GM19397 (cell line): ENCODE measurements at regions not wholly inside any gene's neighbourhood (a gene's known extent, or its start where the extent isn't known, plus 50 kb on each side); places are given as distances from the start of the nearest gene placed in this dataset.

Experiments
- ATAC-seq: cut with Tn5 transposase; IDR thresholded peaks from one replicate; pipeline ENCODE4 v1.9.1; 2021; ENCODE audit warnings: mild to moderate bottlenecking, moderate library complexity; ENCODE audit not compliant: unreplicated experiment

DNA sequence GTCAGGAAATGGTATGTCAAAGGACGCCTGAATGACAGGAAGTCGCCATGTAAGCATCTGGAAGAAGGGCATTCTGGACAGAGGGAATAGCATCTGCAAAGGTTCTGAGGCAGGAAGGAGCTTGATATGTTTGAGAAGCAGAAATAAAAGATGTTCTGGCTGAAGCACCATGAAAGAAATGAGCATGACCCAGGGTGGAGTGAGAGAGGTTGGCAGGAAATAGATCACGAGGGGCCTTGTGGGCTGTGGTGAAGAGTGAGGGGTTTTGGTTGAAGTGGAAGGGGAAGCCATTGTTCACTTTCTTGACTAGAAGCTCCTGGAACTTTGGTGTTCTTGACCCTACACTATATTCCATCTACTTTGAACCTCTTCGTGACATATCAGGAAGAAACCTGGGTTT is 99.4 kb upstream of the PARP11 start:
- no peak for ATAC-seq

DNA sequence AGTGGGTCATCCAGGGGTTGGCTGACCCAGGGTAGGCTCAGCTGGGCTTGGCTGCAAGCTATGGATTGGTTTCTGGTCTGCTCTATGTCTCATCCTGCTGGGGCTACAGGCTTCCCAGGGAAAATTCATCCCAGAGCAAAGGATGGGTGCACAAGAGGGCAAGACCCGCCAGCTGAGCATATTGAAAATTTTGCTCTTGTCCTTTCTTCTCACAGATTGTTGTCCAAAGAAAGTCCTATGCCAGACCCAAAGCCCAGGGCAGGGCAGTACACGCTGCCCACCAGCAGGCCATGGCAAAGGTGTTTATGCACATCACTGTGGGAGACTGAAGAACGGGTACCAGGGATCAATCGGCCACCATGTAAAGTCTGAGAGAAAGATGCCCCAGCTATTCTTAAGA is 95.3 kb upstream of the PARP11 start:
- ATAC-seq, result no peak

DNA sequence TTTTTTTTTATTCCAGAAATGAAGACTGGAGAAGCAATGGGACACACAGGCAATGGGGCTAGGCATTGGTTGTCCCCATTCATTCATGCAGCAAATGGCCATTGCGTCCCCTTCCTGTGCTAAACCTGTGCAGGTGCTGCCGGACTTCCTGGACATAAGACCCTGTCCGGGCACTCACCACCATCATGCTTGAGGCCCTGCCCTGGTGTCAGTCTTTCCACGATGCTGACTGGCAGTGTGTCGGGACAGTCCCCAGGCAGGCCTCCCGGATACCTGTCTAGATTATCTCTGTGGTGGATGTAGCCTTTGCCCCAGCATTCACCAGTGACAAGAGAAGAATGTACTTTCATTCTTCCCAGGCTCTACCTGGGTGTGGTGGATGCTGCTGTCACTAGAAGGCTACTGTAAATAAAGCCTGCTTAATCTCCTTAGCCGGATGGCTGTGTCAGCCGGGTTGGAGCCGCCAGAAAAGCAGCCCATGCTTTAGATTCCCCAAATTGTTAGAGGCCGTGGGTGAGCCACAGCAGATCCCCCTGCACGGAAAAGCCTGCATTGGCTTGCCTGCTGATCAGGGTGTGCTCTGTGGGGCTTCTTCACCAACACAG is 94.5 kb upstream of the PARP11 start:
- no peak for ATAC-seq

DNA sequence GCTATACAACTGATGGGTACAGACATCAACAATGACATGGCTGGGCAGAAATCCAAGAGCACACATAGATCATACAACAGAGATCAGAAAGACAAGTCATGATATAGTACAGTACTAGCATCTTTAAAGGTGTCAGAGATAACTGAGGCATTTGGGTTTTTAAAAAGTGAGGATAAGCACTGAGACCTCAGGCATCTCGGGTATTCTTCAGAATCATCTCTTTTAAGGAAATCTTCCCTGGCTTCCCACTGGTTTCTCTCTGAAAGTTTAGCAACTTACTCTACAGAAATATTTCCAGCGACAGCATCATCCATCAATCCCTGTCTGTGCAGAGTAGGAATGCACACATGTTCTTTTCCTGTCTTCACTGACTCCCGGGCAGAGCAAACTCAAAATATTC is 93.2 kb upstream of the PARP11 start:
- no peak for ATAC-seq

DNA sequence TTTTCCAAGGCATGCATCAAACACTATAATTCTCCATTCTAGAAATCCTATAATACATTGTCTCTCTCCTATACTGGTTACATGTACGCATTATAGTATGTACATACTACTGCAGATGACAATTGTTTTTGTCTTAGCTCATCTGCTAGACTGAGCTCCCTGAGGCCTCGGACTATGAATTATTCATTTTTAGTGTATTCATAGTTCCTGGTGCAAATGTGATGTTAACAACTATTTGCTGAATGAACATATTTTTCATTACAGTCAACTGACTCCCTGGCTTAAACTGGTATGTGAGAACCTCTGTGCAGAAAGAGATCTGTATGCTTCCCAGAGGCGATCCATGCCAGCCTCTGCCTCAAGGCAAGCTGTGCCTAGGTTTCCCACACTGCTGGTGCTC is 91.8 kb upstream of the PARP11 start:
- ATAC-seq, result no peak

DNA sequence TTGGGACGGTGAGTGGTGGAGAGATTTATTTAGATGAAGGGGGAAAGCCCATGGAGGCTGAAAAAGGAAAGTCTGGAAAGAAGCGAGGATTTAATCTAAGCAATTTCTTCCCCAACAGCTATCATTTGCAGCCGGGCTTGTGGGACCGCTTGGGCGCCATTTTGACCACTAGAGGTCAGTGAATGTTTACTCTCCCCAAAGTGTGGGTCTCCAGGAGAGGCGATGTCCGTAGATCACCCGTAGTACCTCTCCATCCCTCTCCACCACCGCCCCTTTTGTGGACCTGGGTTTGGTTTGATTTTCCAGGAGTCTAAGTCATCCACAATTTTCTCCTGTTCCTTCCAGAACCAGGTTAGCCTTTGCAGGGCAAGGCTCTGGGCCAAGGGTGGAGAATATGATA is 91.2 kb upstream of the PARP11 start:
- no peak for ATAC-seq

DNA sequence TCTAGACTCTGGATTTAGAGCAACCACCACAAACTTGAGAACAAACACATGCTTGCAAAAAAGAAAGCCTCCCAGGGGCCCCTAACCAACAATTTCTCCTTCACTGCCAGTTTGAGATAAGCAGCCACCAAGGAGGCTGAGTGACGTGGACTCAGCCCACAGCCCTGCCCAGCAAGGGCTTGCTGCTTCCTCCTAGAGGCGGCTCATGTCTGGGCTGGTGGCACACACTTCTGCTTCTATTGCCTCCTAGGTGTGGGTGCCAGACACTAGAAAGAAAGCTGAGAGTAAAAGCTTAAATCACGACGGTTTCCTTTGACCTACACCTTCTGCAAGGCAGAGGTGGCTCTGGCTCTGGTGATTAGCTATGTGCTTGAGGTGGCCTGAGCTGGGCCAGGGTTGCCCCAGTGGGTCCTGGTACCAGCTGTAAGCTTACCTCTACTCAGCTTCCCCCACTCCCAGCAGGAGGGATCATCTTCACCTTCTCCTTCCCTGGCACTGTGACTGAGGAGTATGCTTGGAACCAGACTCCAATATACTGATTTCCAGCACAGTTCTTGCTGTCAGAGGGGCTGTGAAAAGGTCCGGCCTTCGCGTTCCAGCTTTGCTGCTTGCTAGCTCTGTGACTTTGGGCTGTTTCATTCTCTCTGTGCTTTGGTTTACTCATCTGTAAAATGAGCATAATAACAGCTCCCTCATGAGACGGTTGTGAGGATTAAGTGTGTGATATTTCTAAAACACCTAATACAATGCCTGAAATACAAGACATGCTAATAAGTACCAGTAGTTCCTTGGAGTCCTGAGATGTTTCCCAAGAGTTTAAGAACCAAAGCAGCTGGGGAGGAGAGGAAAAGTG is 89.7 kb upstream of the PARP11 start:
- no peak for ATAC-seq

DNA sequence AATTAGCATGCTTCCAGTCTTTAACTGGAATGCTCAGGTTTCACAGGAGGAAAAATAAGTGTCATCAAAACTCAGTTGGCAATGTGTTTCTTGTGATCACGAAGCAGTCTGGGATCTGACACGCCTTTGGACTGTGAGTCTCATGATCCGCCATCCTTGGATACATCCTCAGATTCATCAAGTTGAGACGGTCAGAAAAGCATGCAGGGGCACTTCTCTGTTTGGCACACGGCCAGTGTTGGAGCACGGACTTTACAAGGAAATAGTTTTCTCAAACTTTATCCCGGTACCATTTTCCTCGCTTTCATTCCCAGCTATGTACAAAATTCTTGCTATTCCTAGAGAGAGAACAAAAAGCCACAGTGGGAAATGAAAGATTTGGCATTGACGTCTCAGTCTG is 88.4 kb upstream of the PARP11 start:
- no peak for ATAC-seq

DNA sequence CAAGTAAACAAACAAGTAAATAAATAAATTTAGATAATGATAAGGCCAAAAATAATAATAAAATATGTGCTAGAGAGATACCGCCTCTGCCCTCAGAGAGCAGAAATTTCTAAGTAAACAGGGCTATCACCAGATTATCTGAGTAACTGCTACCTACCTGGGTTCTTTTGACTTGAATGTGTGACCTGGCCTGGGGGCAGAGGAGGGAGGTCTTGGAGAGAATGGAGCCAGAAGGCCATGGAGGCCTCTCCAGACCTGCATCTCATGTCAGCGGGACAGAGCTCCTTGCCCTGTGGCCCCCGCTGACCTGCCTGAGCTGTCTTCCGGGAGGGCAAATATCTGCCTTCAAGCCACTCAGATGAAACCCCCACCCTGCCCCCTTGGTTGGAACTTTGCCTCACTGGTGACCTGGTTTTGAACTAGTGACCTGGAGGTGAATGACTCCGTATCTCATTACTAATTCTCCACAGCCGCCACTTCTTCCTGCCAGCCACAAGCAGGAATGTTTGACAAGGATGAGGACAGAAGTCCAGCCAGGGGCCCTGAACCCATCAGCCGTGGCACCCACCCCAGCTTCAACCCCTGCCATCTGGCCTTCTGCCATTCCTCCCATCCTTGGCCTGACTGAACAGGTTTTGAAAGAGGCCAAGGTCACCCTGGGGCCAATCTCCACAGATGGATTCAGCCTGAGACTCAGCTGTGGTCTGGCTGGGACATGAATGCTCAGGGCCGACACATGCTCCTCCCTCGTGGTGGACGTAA is 86.8 kb upstream of the PARP11 start:
- no peak for ATAC-seq

DNA sequence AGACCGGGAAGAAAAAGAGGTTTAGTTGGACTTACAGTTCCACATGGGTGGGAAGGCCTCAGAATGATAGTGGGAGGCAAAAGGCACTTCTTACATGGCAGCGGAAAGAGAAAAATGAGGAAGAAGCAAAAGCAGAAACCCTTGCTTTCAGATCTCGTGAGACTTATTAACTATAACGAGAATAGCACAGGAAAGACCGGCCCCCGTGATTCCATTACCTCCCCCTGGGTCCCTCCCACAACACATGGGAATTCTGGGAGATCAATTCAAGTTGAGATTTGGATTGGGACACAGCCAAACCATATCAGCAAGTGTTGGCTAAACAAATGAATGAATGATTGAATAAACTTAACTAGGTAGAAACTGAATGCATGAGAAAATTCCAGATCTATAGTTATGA is 85.3 kb upstream of the PARP11 start:
- no peak for ATAC-seq

DNA sequence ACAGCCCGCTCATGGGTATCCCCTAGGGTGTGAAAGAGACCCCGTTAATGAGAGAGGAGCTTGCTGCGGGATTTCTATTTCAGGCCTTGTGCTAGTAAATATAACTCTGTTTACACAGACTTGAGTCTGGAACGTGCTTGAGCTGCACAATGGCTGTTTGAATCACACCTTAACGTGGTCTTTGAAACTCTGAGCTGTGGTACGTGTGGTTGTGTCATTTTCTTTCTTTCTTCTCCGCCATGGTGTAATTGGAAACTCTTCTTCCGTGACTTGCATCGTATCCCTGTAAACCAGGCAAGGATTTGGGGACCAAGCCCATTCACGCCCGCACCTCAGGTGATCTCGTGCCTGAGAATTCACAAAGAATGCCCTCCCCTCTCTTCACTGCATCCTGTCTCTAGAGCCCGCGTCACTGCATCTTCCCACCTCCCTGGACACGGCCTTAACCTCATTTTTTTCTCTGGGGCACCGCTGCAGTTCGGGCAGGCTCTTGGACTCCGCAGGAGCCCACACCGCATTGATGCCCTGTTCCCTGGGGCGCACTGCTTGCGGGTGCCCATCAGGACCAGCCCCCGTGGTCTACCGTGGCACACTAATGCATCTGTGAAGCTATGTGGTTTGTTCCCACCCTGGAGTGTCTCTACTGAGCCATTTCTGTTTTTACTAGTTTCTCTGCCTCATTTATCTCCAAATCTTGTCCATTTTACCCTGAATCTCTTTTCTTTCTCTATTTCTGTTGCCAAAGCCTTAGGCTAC is 78.4 kb upstream of the PARP11 start:
- no peak for ATAC-seq

DNA sequence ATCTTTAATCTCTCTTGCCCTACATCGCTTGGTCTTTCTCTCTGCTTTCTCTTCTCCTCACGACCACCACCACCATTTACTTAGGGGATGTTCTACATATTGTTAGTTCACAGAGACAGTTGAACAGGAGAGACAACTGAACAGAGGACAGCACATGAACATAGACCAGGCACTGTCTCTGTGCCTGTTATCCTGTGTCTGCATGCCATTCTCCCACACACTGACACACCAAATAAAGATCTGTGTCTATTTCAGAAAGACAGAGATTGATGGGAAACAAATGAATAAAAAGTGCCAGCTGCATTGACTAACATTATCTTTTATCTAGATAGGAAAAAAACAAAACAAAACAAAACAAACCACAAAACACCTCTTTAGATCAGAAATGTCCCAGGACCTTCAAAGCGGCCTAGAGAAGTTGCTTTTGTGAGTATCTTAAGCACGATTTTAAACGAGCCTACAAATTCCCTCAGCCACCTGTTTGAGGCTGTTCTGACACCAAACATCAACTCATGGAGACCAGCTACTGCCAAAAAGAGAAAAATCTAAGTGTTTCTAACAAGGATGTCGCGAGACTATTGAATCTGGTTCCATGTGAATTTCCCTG is 77.6 kb upstream of the PARP11 start:
- no peak for ATAC-seq

DNA sequence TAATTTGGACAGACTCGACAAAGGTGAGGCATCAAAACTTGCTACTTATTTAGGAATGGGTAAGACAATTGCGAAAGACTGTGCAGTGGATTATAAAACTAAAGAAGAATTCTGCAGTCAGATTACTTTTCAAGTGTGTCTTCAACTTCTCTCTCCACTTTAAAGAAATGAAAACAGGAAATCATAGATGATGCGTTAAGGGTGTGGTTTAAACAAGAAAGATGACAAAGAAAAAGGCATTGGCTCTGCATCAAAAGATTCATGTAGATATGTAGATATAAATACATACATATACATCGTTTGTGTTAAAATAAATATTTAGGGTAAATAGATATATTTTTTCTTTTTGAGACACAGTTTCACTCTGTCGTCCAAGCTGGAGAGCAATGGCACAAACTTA is 74.6 kb upstream of the PARP11 start:
- no peak for ATAC-seq

DNA sequence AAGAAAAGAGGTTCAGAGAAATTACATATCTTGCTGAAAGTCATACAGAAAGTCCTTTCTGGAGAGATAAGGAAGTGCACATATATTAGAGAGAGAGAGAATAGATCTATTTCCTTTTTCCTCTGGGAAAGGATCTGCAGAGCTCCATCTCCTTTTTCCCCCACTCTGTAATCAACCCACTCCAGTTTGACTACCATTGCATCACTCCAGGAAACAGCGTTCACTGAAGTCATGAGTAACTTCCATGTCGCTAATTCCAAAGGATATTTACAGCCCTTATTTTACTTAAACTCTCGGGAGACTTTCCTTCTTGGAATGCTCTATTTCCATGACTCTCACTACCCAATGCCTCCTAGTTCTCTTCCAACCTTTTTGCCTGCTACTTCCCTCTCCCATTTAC is 72.5 kb upstream of the PARP11 start:
- ATAC-seq, result no peak

DNA sequence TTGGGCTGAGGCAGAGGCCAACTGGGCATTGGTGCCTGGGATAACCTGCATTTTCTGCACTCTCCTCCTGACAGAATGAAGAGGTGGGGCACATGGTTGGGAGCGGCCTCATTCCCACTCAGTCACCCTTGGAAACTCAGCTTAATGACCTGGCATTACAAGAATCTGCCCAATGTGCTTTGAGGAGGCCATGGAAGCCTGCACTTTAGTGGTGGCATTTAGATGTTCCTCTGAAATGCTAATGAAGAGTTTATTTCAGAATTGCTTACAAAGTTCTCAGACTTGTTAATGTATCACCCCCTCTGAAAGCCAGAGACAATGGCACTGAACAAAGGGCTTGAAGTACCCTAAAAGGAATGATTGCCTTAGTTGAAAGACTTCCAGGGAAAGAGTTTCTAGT is 71.4 kb upstream of the PARP11 start:
- no peak for ATAC-seq

DNA sequence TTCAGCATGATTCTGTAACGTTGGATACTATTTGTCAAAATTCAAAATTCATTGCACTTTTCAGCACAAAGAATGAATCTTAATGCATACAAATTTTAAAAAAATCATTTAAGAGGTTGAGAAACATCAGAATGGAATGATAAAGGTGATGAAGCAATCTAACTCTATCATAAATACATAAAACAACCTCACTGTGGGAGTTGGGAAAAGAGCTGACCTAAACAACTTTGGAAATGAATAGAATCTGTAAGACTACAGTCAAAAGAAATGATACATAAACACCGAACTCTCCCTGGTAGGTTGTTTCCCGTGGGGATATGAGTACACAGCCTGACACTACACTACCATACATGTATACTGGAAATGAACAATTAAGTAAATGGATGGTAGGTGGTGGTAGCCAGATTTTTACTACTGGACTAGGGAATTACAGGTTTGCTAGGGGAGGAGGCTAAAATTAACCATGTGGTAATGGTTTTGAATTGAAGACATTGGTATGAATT is 64.9 kb upstream of the PARP11 start:
- no peak for ATAC-seq

DNA sequence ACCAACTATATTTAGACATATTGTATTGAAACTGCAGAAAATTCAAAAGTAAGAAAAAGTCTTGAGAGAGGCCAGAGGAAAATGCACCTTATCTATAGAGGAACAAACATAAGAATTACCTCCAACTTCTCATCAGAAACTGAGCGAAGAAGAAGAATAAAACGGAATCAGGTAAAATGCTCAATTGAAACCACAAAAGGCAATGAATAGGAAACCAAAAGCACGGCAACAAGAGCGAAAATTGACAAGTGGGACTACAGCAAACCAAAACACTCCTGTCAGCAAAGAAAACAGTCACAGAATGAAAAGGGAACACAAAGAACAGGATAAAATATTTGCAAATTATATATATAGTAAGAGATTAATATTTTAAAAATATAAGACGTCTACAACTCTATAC is 61.9 kb upstream of the PARP11 start:
- no peak for ATAC-seq

DNA sequence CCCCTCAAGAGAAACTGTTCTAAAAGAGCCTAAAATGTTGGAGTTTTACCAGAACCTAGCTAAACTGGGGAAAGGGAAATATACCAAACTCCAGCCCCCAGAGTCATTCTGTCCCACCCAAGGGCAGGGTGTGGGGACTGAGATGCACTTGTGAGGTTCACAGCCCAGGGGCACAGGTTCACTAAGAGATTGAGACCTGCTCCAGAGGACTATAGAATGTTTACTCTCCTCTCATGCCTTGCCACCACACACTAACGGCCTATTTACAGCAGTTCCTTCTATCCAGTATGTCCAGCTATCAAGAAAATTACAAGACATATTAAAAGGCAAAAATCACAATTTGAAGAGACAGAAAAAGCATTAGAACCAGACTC is 60.6 kb upstream of the PARP11 start:
- ATAC-seq, result no peak

DNA sequence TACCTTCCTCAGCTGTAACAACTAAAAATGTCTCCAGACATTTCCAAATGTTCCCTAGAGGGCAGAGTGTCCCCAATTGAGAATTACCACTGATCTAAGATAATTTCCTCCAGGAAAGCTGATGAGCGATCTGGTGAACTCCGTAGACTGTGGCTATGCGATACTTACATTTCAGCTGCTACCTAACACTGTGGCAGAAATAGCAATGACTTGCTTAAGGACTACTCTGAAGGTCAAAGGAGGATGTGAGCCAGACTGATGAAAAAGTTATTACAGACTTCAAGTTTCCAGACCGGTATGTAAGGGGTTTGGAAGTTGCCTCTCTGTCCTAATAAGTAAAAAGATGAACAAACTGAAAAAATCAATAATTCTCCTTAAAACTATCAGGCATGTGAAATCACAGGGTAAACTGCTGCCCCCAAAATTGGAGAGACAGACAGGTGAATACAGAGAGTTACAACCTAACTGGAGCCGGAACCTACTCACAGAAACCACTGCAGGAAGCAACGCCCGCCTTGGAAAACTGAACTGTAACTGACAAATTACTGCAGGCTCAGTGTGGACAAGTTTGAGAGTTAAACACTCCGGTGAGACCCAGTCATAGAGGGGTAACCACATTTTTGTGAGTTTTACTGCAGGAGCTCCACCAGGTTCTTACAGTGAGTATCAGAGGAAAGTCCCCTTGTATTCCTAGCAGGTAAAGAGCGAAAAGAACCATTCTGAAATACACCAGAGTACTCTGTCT is 60.0 kb upstream of the PARP11 start:
- ATAC-seq, result no peak

DNA sequence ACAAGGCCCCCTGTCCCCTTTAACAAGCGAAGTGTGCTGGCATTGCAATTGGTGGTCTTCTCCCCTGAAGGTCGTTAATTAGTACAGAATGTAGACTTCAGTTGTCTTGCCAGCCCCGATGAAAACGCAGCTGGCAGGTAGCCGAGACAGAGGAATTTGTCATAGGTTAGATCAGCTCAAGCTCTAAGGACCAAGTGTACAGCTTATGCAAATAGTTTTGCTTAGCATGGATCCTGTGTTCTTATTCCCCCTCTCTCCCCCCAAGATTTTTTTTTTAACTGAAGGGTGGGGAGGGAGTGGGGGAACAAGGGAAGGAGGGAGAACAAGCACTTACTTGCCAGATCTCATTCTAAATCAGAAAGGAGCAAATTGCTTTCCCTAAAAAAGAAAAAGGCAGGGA is 58.6 kb upstream of the PARP11 start:
- ATAC-seq, result no peak
